GM21786 (cell line): ENCODE measurements at regions not wholly inside any gene's neighbourhood (a gene's known extent, or its start where the extent isn't known, plus 50 kb on each side); places are given as distances from the start of the nearest gene placed in this dataset.

Experiments used
- ATAC-seq: cut with Tn5 transposase; IDR thresholded peaks from one replicate; pipeline ENCODE4 v1.9.1; 2021; ENCODE audit not compliant: unreplicated experiment

DNA sequence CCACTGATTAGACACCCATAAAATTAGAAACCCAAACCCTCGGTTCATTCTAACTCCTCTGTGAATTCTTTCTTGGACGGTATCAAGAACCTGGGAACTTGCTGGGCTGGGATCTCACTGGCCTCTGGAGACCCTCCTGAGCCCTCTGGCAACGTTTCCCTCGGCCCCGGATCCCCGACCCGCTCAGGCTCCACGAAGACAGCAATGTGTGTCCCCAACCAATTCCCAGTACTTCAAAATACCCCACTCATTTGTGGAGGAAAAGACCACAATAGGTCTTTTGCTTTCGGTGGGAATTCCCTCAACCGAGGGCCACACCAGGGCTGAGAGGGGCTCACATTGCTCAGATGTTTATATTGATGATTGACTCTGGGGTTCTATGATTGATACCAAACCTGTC, 117.9 kb upstream of the PRR20G start:
- no peak for ATAC-seq

DNA sequence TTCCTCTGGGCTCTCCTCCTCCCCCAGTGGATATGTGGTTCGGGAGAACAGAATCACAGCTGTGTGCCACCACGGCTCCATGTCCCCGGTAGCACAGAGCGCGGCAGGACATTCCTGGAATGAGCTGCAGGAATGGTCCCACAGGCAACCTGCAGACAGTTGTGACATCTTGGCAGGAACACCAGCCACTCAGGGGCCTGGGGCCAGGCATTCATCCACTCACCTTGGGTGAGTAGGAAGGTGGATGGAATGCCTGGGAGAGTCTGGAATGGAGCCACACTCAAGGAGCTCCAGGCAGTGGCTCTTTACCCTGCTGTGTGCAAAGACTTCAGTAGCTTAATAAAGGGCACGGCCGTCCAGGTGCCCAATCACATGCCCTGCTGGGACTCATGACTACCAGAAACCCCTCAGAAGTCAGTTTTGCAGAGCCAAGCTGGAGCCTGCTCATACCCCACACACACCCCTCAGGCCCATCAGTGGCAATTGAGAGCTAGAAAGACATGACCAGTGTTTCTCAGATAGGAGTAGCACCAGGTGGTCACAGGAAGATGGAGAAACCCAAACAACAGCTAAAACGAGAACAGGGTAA, 117.3 kb upstream of the PRR20G start:
- ATAC-seq = no peak

DNA sequence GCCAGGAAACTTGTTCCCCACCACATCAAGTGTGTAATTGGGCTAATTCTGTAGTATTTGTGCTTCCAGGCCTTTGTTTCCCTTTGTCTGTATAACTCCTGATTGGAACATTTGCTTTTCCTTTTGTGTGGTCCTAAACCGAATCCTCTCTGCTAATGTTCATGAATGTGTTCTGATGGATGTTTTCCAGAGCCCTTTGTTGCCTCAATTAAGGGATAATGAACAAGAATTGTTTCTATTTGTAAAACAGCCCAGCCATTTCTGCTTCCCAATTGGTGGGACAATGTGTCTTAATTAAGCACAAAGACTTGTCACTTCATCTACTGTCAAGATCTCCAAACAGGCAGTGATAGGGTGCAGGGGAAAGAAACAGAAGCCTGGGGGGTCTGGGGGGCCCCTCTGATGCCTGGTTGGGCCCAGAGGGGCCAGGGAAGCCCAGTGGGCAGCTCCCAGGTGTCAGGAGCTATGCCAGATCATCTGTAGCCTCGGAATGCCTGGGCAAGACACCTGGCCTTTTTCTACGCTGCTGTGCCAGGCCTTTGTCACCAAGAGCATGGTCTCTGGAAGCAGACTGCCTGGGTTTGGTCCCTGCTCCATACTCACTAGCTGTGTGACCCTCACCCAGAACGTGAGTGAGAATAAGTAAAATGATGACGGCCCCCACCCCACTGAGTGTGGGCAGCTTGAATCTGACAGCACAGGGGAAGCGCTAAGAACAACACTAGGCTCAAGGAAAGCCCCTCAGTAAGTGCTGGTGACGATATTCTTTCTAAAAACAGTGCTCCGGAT, 116.6 kb upstream of the PRR20G start:
- no peak for ATAC-seq

DNA sequence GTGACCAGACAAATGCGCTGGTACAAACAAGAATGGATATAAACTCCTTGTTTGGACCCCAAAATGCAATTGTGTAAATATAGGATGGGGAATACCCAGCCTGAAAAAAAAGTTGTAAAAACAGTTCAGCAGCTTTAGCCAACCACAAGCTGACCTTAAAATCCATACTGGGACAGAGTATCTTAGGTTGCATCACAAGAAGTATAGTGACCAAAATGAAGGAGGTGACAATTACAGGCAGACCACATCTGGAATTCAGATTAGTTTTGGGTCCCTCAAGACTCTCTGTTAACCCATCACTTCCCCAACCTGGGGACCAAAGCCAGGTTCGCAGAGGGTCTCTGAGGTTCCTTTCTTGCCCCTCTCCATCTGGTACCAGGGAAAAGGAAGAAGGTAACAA, 115.9 kb upstream of the PRR20G start:
- ATAC-seq = no peak

DNA sequence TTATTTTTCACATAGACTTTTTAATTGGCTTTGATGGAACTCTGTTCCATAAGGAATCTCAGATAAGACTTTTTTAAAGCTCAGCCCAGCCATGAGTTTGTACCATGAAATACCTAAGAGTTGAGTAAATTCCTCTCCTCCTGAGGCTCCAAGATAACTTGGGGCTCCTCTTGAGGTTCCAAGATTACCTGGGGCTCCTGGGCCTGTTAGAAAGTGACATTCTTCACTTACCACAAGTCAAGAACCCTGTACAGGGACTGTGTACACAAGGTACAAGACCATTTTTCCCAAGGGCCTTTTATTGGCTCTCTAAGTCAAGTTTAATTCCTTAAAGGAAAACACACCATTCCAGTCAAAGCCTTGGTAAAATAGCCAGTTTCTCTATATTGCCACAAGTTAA, 111.3 kb upstream of the PRR20G start:
- no peak for ATAC-seq

DNA sequence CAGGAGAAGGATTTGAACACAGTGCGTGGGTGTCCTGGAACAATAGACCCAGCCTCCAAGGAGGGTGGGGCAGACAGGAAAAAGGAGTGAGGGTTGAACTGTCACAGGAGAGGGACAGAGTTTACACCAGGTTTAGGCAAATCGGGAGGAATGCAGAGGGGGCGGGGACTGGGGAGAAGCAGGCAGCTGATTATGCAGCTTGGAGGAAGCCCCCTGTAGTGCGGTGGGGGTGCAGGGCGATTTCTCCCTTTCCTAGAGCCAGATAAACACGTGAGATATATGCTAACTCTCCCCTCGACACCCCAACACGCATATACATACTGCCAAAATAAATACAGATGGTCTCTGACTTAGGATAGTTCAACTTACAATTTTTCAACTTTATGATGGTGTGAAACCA, 108.6 kb upstream of the PRR20G start:
- ATAC-seq = no peak

DNA sequence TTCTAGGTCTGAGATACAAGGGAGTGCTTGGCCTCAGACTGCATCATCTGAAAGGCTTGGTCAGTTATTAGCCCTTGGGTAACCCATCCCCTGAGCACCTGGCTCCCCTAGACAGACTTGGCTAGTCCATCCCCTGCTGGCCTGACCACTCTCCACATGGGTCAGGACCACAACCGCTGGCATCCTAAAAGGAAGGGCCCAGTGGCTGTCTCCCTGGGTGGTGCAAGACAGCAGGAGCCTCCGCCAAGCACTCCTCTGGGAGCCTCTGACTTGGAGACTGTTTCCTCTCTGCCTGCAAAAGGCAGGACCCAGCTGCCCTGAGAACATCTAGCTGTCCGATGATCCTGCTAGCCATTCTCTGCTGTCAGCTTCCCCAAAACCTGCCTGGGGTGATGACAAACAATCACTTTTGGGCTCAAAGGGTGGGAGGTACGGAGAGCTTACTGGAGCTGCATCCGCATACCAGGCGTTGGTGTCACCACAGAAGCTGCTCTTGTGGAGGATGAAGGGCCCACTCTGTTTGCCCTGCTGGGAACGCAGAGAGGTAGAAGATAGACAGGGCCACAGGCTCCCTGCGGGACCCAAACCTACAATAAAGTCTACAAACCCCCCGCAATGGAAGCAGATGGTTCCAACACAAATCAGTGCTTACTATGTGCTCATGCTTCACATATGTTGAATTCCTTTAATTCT, 108.0 kb upstream of the PRR20G start:
- ATAC-seq = no peak

DNA sequence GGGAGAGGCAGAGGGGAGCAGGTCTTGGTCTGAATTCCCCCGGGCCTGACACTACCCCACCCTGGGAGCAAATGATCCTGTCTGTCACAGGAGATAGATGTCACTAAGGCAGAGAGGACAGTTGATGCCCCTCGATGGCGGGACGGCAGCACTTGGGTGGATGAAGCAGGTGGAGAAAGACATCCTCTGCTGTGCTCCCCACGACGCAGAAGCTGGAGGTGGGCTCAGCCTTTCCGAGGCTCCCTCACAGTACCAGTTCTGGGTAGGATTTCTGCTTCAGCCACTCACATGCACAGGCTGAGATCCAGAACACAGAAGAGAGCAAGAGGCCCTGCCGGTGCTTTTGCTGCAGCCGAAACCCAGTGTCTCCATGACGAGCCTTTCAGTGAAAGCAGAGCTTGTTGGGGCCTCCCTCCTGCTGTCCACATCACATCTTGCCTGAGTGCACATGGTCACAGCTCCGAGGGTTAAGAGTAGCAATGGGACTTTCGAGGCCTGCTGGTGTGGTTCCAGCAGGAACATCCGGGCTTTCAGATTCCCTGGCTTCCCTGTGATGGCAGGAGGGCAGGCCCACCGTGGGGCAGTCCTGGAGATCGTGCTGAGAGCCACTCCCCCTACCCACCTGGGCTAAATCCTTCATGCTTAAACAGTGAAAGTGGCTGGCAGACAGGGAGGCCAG, 107.3 kb upstream of the PRR20G start:
- ATAC-seq = no peak

DNA sequence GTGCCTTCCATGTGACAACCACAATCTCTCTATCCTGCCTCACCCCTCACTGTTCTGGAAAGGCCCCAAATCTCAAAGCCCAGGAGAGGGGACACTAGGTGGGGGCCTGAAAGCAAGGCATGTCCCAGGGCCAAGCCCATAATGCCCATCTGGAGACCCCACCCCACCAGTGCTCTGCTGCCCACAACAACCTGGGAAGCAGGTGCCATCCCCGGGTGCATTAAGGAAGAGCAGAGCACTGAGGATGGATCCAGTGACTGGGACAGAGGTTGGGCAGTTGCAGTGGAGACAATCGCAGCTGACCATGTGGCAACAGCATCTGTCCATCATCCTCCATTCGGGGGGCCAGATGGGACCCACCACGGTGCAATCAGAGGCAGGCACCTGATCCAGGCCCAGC, 106.2 kb upstream of the PRR20G start:
- ATAC-seq = no peak

DNA sequence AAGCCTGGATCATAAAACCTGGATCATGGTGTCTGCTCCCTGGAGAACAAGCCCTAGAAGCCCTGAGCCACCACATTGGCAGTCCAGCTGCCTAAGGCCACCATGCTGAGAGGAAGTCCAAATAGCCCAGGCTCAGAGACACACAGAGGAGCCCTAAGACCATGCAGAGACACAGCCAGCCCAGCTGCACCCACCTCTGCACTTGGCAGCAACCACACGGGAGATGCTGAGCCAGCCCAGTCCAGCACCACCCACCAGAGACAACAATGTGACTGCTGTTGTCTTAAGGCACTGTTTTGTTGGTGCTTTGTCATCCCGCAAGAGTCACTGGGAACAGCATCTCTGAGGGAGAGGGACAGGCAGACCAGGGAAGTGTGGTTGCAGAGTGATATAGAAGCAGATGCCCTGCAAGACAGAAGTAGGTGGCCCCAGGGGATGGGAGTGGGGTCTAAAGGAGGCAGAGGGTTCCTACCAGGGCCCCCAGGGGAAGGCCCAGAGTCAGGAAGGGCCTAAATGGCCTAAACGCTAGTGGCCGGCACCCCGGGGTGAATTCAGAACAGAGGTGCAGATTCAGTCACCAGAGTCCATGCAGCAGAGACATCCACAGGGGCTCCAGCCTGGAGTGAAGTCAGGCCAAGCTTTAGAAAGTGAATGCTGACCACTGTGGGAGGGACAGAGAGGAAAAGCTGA, 105.4 kb upstream of the PRR20G start:
- no peak for ATAC-seq

DNA sequence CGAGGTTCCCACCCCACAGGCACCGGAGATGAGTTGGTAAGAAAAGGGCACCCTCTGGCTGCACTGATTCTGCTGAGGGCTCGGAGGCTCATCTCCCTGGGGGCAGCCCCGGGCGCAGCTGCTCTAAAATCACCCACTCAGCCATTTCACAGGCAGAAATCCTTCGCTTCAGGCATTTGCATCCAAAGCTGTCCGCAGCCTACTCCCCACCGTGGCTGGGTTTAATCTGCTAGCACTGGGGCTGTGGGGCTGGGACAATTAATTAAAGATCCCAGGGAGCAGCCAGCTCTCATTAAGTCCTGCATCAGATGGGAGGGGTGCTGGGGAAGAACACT, 104.3 kb upstream of the PRR20G start:
- no peak for ATAC-seq

DNA sequence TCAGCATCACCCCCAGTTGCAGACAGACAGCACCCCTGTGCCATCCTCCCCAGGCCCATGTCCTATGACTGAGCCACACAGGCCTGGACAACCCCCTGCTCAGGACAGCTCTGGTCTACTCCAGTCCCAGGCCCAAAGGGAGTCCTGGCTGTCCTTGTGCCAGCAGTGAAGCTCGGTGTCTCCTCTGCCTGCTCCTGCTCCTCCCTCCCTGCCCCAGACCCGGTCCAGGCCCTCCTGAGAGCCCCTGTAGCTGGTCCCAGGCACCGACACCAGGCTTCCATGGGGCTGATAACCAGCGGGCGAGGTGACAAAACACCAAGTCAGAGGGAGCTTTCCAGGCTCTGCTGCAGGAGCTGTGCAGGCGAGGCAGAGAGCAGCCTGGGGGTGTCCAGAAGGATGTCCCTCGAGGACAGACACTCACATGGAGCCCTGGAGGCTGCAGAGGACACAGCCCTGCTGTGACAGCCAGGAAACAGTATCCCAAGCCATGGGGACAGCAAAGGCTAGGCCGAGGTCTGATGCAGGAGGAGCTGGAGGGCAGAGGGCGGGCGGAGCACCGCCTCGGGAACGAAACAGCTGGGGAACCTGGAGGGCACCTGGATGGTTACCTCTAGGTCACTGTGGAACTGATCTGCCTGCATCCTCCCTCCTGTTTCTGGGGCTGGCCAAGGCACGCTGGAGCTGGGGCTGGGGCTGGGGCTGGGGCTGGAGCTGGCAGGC, 103.8 kb upstream of the PRR20G start:
- no peak for ATAC-seq

DNA sequence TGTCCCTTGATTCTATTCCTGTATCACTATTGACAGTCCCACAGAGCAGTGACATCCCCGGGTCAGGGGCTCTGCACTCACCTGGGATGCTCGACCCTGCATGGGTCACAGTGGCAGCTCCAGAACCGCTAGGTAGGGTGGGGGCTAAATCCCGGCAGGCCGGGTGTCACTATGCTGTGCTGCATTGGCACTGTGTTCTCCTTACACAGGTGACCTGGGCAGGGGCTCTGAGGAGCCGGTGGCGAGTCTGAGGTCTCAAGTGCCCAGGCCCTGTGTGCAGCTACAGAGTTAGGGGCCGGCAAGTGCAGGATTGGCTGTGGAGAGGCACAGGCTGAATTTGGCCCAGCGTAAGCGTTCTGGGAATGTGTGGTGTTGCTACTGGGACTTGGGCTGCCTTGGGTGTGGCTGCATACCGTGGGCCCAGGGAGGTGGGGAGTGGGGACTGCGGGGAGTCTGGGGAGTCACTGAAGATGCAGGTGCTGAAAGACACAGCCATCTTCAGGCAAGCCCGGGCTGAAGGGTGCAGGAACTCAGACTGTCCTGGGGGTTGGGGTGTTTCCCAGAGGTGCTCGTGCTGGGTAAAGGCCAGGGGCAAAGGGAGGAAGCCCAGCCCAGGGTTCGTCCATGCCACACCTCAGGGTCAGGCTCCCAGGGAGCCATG, 102.6 kb upstream of the PRR20G start:
- no peak for ATAC-seq

DNA sequence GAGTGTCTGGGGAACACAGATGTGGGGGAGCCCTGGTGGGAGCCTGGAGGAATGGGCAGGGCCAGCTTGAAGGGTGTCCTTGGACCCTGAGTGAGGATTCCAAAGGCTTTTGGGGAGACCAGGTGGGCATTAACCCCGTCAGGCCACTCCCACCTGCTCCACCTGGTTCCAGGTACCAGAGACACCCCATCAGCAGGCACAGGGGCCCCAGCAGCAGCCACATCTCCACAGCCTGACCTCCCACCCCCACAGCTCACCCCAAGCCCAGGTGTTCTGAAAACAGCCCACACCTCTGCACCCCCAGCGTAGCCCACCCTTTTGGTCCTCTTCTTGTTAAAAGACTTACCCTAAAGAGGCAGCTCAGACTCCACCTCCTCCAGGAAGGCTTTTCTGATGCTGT, 102.1 kb upstream of the PRR20G start:
- no peak for ATAC-seq

DNA sequence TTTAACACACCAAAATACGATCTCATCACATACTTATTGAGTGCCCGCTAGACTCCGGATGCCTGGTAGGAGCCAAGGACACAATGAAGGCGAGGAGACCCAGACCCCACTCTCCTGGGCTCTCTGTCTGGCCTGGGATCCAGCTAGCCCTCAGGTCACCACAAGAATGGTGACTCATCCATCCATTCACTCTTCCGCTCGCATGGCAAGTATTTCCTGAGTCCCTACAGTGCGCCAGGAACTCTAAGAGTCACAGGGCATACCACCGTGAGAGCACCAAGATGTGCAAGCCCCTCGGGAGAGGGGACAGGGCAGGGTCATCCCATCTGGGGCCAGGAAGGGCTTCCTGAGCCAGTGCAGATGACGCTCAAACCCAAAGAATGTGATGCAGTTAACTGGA, 101.6 kb upstream of the PRR20G start:
- no peak for ATAC-seq

DNA sequence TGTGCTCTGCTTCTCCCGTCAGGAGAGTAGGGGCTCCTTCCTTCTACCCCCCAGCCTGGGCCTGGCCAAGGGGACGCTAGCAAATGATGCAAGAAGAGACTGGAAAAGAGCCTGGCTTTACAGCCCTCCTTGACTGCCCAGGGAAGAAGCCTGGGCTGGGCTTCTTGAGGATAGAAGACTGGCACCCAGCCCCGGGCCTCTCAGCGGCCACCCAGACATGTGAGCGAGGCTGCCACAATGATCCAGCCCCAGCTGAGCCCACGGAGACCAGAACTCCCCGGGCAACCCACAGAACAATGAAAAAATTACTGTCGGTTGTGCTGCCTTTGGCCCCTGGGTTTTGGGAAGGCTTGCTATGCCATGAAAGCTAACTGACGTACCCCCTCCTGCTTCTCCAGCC, 100.6 kb upstream of the PRR20G start:
- no peak for ATAC-seq

DNA sequence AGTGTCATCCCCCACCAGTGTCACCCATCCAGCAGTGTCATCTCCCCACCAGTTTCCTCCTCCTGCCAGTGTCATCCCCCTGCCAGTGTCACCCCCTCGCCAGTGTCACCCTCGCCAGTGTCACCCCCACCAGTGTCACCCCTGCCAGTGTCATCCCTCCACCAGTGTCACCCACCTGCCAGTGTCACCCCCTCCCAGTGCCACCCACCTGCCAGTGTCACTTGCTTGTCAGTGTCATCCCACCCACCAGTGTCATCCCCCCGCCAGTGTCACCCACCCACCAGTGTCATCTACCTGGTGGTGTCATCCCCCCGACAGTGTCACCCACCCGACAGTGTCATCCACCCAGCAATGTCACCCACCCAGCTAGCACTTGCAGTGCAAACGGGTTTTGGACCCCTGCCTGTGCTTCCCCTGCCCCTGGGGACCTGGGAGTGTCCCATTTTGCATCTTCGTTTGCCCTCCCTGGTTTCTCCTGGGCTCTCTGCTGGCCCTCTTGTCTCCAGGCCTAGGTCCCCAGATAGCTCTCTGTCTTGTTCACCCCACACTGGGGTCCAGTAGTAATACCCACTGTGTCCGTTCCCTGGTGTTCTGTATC, 99.8 kb upstream of the PRR20G start:
- no peak for ATAC-seq

DNA sequence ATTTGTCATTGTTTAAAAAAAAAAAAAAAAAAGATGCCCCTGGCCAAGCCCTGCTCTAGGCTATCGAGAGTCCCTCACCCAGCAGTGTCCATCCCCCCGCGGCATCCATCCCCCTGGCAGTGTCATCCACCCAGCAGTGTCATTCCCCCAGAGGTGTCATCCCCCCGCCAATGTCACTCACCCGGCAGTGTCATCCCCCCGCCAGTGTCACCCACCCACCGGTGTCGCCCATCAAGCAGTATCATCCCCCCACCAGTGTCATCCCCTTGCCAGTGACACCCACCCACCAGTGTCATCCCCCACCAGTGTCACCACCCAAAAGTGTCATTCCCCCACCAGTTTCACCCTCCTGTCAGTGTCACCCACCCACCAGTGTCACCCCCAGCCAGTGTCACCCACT, 99.3 kb upstream of the PRR20G start:
- ATAC-seq = no peak

DNA sequence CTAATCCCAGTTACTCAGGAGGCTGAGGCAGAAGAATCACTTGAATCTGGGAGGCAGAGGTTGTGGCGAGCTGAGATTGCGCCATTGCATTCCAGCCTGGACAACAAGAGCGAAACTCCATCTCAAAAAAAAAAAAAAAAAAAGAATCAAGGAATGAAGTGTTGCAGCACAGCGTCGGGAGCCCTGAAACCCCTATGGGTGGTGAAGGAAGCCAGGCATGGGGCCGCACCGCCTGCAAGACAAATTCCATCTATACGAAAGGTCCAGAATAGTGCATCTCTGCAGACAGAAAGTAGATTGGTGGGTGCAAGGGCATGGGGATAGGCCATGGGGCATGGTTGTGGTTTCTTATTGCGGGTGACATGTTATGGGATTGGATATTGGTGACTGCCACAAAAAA, 98.6 kb upstream of the PRR20G start:
- ATAC-seq = no peak

DNA sequence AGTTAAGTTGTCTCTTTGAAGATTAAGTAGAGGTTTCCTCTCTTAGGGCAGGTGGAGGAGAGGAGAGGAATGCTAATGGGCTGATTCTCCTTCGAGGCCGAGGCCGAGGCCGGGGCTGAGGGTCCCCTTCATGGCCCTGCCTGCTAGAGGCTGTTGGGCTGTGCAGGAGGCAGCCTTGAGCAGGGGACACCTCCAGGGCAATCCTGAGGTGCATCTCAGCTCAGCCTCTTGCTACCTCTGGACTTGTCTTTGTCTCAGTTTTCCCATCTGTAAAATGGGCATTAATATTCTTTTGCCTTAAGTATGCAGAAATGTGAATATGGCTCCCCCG, 97.7 kb upstream of the PRR20G start:
- no peak for ATAC-seq
